ENCODE measurements at regions not wholly inside any gene's neighbourhood (a gene's known extent, or its start where the extent isn't known, plus 50 kb on each side); places are given as distances from the start of the nearest gene placed in this dataset.

DNA sequence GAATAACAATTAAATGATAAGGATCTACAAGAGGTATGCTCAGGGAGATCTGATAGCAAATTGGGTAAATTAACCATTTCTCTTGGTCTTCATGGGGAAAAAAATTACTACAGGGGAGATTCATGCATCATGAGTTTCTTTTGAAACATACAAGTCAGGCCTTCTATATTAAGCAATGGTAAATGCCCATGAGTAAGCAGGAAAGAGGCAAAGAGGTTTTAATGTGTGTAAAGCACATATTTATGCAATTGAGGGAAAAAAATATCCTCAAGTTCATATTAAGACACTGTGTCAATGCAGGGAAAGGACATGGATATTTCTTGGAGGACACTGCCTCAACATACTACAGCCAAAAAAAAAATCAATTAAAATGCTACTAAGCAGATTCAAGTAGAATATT lies 73.4 kb upstream of the NR4A3 start:
- Mint-ChIP-seq H3K9me3 (no peaks in the 10 kb centered on the region), H3K27me3 (peaks cover 9% of the 10 kb centered on the region), H3K4me1 (no peaks in the 10 kb centered on the region), H3K36me3 (no peaks in the 10 kb centered on the region), H3K27ac (no peak overlapping the region), H3K4me3 (no peak overlapping the region)
- POLR2A ChIA-PET: no interaction called here
- no peak for DNase-seq
- ATAC-seq (ENCODE audit: low read depth): no peak

DNA sequence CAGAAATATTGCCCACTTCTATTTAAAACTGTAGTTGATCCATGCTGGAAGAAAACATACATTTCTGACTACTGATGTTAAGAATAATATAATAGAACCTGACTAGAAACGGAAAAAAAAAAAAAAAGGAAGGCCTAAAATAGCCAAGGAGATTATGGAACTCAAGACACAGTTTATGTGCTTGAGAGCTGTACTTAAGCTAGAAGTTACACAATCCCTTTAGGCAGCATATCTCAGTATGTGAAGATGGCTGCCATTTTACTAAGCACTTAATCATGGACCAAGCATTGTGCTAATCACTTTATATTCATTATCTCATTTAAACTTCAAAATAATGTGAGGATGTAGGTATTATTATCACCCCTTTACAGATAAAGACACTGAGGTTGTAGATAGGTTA lies 73.0 kb upstream of the NR4A3 start:
- Mint-ChIP-seq H3K4me3 (no peak overlapping the region), H3K9me3 (no peaks in the 10 kb centered on the region), H3K27ac (no peak overlapping the region), H3K36me3 (no peaks in the 10 kb centered on the region), H3K4me1 (no peaks in the 10 kb centered on the region), H3K27me3 (peaks cover 9% of the 10 kb centered on the region)
- ATAC-seq (ENCODE audit: low read depth) (no peak), DNase-seq (no peak)
- POLR2A ChIA-PET: no interaction called here

DNA sequence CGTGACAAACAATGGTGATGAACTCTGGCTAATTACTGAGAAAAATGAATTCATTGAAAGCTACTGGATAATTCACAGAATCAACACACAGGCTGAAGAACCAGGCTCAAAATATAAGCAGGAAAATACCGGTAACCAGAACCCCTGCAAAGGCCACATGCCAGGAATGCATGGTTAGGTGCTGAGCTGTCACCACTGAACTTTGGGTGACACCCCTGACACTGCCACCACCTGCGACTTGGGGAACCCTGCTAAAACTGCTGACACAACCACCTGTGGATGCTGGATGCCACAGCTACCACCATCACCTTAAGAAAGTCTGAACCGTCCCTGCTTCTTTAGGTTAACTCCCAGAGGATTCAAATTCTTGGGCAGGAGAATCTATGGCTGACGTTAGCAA lies 72.0 kb upstream of the NR4A3 start:
- POLR2A ChIA-PET: no interaction called here
- peaks cover 9% of the 10 kb centered on the region for H3K27me3 Mint-ChIP-seq
- no peaks in the 10 kb centered on the region for H3K9me3 Mint-ChIP-seq
- DNase-seq: no peak
- no peaks in the 10 kb centered on the region for H3K4me1 Mint-ChIP-seq
- no peak overlapping the region for H3K4me3 Mint-ChIP-seq
- no peaks in the 10 kb centered on the region for H3K36me3 Mint-ChIP-seq
- ATAC-seq (ENCODE audit: low read depth): no peak
- H3K27ac Mint-ChIP-seq: no peak overlapping the region

DNA sequence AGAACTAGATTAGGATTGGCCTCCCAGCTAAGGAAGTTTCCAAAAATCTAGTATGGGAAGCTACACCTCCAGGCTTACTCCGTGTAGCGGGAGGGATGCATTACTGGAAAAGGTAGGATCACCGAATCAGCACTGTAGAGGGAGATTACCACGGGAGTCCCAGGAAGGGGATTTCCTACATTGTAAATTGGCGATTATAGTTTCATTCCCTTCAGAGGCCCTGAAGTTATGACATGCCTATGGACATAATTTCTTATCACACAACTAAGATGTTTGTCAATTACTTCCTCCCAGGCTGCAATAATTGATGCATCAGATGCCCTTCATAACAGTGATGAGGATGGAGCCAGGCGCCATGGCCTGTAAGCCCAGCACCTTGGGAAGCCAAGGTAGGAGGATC lies 71.2 kb upstream of the NR4A3 start:
- ATAC-seq (ENCODE audit: low read depth): no peak
- H3K36me3 Mint-ChIP-seq: no peaks in the 10 kb centered on the region
- no peak overlapping the region for H3K27ac Mint-ChIP-seq

DNA sequence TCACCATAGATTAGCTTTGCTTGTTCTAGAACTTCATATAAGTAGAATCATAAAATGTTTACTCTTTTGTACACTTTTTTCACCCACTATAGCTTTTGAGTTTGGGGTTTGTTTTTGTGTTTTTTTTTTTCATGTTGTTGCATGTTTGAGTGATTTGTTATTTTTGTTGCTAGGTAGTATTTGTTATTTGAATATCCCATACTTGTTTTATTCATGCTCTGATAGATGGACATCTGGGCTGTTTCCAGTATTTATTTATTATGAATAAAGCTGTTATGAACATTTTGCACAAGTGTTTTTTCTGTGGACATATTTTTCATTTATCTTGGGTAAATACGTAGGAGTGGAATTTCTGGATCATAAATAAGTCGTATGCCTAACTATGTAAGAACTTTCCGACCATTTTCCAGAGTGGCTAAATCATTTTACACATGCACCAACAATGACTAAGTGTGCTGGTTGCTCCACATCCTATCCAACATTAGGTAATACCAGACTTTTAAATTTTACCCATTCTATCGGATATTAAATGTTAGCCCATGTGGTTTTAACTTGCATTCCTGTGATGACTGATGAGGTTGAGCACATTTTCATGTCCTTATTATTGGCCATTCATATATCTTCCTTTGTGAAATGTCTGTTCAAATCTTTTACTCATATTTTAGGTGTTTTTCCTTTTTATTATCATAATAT lies 69.1 kb upstream of the NR4A3 start:
- Mint-ChIP-seq H3K27me3 (peaks cover 8% of the 10 kb centered on the region), H3K9me3 (peaks cover 1% of the 10 kb centered on the region), H3K4me1 (no peaks in the 10 kb centered on the region), H3K27ac (no peak overlapping the region), H3K36me3 (no peaks in the 10 kb centered on the region), H3K4me3 (no peak overlapping the region)
- POLR2A ChIA-PET: no interaction called here
- no peak for ATAC-seq (ENCODE audit: low read depth)
- DNase-seq: no peak

More for the DNA sequence above, 71.2 kb upstream of the NR4A3 start:
- Mint-ChIP-seq H3K4me1 (no peaks in the 10 kb centered on the region), H3K9me3 (no peaks in the 10 kb centered on the region), H3K4me3 (no peak overlapping the region), H3K27me3 (peaks cover 9% of the 10 kb centered on the region)
- no peak for DNase-seq
- POLR2A ChIA-PET: no interaction called here

DNA sequence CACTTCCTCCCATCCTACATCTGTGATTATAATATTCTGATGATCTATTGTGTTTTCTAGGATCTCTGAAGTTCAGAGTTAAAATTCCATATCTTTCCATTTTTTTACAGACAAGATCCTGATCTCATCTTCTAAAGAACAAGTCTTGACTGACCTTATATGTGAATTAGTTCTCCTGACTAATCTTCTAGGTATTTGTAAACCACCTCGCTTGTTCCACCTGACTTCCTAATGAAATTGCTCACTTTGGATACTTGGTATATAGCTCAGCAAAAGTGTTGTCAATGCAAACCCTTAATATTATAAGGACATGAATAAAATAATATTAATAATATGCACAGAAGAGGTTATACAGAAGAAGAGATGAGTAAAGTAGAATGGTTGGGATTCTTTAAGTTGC lies 68.2 kb upstream of the NR4A3 start:
- Mint-ChIP-seq H3K36me3 (no peaks in the 10 kb centered on the region), H3K27ac (no peak overlapping the region), H3K9me3 (peaks cover 1% of the 10 kb centered on the region), H3K27me3 (peaks cover 7% of the 10 kb centered on the region), H3K4me3 (no peak overlapping the region), H3K4me1 (no peaks in the 10 kb centered on the region)
- ATAC-seq (ENCODE audit: low read depth): no peak
- no peak for DNase-seq
- POLR2A ChIA-PET: no interaction called here

DNA sequence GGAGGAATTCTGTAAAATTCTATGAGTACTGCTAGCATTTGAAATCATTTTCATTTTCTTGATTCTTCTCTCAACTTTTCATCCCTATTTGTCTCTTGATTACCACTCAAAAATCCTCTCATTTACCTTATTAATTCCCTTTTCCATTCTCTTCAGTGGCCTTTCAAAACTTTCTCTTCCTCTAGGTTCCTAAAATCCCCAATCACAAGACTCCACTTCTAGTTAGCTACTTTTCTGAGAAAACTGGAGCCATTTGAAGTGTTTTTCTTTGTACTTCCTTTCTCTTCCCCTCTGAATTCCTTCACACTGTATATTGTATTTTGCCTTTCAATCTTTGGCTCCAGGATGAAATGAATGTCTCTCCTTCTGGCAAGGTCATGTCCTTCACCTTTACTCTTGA lies 61.3 kb upstream of the NR4A3 start:
- no peak overlapping the region for H3K4me3 Mint-ChIP-seq

DNA sequence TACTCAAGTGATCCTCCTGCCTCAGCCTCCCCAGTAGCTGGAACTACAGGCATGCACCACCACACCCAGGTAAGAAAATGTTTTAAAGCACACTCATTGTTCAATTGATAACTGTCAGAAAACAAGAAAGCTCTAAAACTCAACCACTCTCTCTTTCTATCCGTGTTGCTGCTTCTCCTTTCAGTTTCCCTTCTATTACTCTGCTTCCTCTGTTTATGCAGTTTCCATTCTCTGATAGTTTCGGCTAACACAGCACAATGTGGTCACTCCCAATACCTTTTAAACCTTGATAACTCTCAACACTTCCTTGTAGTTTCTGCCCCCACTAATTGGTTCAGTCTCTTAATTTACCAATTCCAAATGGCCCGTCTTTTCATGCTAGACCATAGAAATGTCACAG lies 59.2 kb upstream of the NR4A3 start:
- Mint-ChIP-seq H3K27ac (no peak overlapping the region), H3K36me3 (no peaks in the 10 kb centered on the region), H3K27me3 (peaks cover 3% of the 10 kb centered on the region), H3K9me3 (no peaks in the 10 kb centered on the region), H3K4me3 (no peak overlapping the region), H3K4me1 (peaks cover 4% of the 10 kb centered on the region)
- POLR2A ChIA-PET: interaction anchor here (0.7 kb wide), 1 partner anchor 445 kb away, joined by 3 read pairs; no protein-coding TSS in a partner anchor
- ATAC-seq (ENCODE audit: low read depth): peak; percentile 96
- no peak for DNase-seq

More for the DNA sequence above, 61.3 kb upstream of the NR4A3 start:
- H3K27me3 Mint-ChIP-seq: peaks cover 3% of the 10 kb centered on the region
- H3K27ac Mint-ChIP-seq: no peak overlapping the region
- H3K9me3 Mint-ChIP-seq: peaks cover 1% of the 10 kb centered on the region
- H3K4me1 Mint-ChIP-seq: peaks cover 4% of the 10 kb centered on the region
- ATAC-seq (ENCODE audit: low read depth) (no peak), DNase-seq (no peak)
- no peaks in the 10 kb centered on the region for H3K36me3 Mint-ChIP-seq
- POLR2A ChIA-PET: no interaction called here
